DOHH2 (cell line): ENCODE measurements at regions not wholly inside any gene's neighbourhood (a gene's known extent, or its start where the extent isn't known, plus 50 kb on each side); places are given as distances from the start of the nearest gene placed in this dataset.

Experiments
- CTCF ChIP-seq: fragments of 200-600 bp; sonication (generic); IDR thresholded peaks from one replicate; pipeline ENCODE4 v1.5.1; 2014; ENCODE audit warnings: antibody characterized with exemption, mild to moderate bottlenecking, low read depth, low read length; ENCODE audit not compliant: poor library complexity, severe bottlenecking
- EZH2phosphoT487 ChIP-seq: fragments of 200-600 bp; sonication (generic); IDR thresholded peaks from 2 replicates; pipeline ENCODE4 v1.6.1; 2017; ENCODE audit warnings: borderline replicate concordance, mild to moderate bottlenecking, antibody characterized with exemption, low read length, moderate library complexity, mixed read lengths

- TF ChIP-seq CTCF: no peak
- TF ChIP-seq EZH2phosphoT487: no peak
Measured at GRCh38 chr20:58131151-58131550, 97.3 kb downstream of the ANKRD60 start.
